Liver (tissue), 3 donors: ENCODE measurements at regions not wholly inside any gene's neighbourhood (a gene's known extent, or its start where the extent isn't known, plus 50 kb on each side); places are given as distances from the start of the nearest gene placed in this dataset.

Experiments
- ATF3 ChIP-seq: IDR thresholded peaks from 2 replicates; pipeline ENCODE4 v1.6.1; 2016; ENCODE audit warnings: antibody characterized with exemption
- CTCF ChIP-seq: fragments of 150-350 bp; IDR thresholded peaks from 2 replicates; pipeline ENCODE4 v1.5.1; 2017; ENCODE audit warnings: improper control_type of control experiment, low read depth, low read length; ENCODE audit not compliant: missing input control
- EGR1 ChIP-seq, 2 donors: IDR thresholded peaks; 2 replicates each; pipeline ENCODE4 v1.6.1; 2016 to 2018; ENCODE audit warnings: antibody characterized with exemption in 2 of 2, low read depth in 2 of 2
- FOXA1 ChIP-seq: IDR thresholded peaks from 2 replicates; pipeline ENCODE4 v1.6.1; 2016; ENCODE audit warnings: antibody characterized with exemption
- JUND ChIP-seq, 2 donors: IDR thresholded peaks; 2 replicates each; pipeline ENCODE4 v1.6.1; 2016; ENCODE audit warnings: antibody characterized with exemption in 2 of 2
- MAX ChIP-seq: IDR thresholded peaks from 2 replicates; pipeline ENCODE4 v1.6.1; 2016; ENCODE audit warnings: antibody characterized with exemption
- RAD21 ChIP-seq, 2 donors: IDR thresholded peaks; 2 replicates each; pipeline ENCODE4 v1.6.1; 2016; ENCODE audit warnings: antibody characterized with exemption in 2 of 2, mild to moderate bottlenecking in 2 of 2
- REST ChIP-seq: IDR thresholded peaks from 2 replicates; pipeline ENCODE4 v1.6.1; 2016; ENCODE audit warnings: antibody characterized with exemption, mild to moderate bottlenecking
- SP1 ChIP-seq: IDR thresholded peaks from 2 replicates; pipeline ENCODE4 v1.6.1; 2018; ENCODE audit warnings: antibody characterized with exemption, mild to moderate bottlenecking
- YY1 ChIP-seq: IDR thresholded peaks from 2 replicates; pipeline ENCODE4 v1.6.1; 2016; ENCODE audit warnings: antibody characterized with exemption, mild to moderate bottlenecking
- ZBTB33 ChIP-seq: IDR thresholded peaks from 2 replicates; pipeline ENCODE4 v1.6.1; 2016; ENCODE audit warnings: antibody characterized with exemption
- donor health status: healthy.
- donor health status: healthy.

GRCh38 chr11:11211888-11212287 is 141.2 kb downstream of the CSNK2A3 start:
- TF ChIP-seq CTCF, result no peak
- no peak for TF ChIP-seq FOXA1
- TF ChIP-seq REST, result no peak
- no peak for TF ChIP-seq SP1
- TF ChIP-seq MAX, result no peak
- no peak for TF ChIP-seq ZBTB33
- no peak for TF ChIP-seq RAD21 (IDR thresholded peaks at IDR 0.05)
- no peak for TF ChIP-seq EGR1 (IDR thresholded peaks at IDR 0.05; ENCODE audit: low read depth in 2 of 2)
- TF ChIP-seq YY1, result no peak
- no peak for TF ChIP-seq ATF3
- no peak for TF ChIP-seq JUND (IDR thresholded peaks at IDR 0.05)
